ENCODE measurements at regions not wholly inside any gene's neighbourhood (a gene's known extent, or its start where the extent isn't known, plus 50 kb on each side); places are given as distances from the start of the nearest gene placed in this dataset.

- no peak for TF ChIP-seq IRF1 (CRISPR knock-in tag; IDR thresholded peaks at IDR 0.05)
- TF ChIP-seq SP1 (CRISPR knock-in tag; conservative IDR thresholded peaks at IDR 0.05): no peak
- TF ChIP-seq TEAD1 (CRISPR knock-in tag; IDR thresholded peaks at IDR 0.05): no peak
- no peak for TF ChIP-seq ZNF263 (CRISPR knock-in tag; IDR thresholded peaks at IDR 0.05; ENCODE audit: low read depth)
Observed at GRCh38 chr4:114036426-114036825, 57.0 kb upstream of the ARSJ start (continued).

GRCh38 chr4:114036864-114037263 is 57.4 kb upstream of the ARSJ start:
- Mint-ChIP-seq H3K27me3 (ENCODE audit: low read depth) (no peaks in the 10 kb centered on the region), H3K4me3 (no peak overlapping the region), H3K4me1 (no peaks in the 10 kb centered on the region), H3K27ac (no peak overlapping the region), H3K36me3 (no peaks in the 10 kb centered on the region), H3K9me3 (no peaks in the 10 kb centered on the region)
- CTCF ChIA-PET: no interaction called here
- TF ChIP-seq HMGA2 (CRISPR knock-in tag; IDR thresholded peaks at IDR 0.05) (no peak), FOXP1 (CRISPR knock-in tag; IDR thresholded peaks at IDR 0.05; ENCODE audit: borderline replicate concordance) (no peak), ZNF138 (CRISPR knock-in tag; conservative IDR thresholded peaks at IDR 0.05) (no peak), NFATC4 (CRISPR knock-in tag; IDR thresholded peaks at IDR 0.05) (no peak), PREB (CRISPR knock-in tag; IDR thresholded peaks at IDR 0.05; ENCODE audit: borderline replicate concordance) (no peak), SOX15 (CRISPR knock-in tag; IDR thresholded peaks at IDR 0.05) (no peak), ZBTB21 (CRISPR knock-in tag; IDR thresholded peaks at IDR 0.05; ENCODE audit: borderline replicate concordance) (no peak), ZBTB43 (CRISPR knock-in tag; IDR thresholded peaks at IDR 0.05) (no peak), AR (CRISPR knock-in tag; IDR thresholded peaks at IDR 0.05) (no peak), ATF6 (CRISPR knock-in tag; IDR thresholded peaks at IDR 0.05) (no peak), GRHL2 (CRISPR knock-in tag; IDR thresholded peaks at IDR 0.05; ENCODE audit: insufficient replicate concordance, severe bottlenecking) (no peak), CREB1 (CRISPR knock-in tag; IDR thresholded peaks at IDR 0.05) (no peak)
- ATAC-seq (no peak), DNase-seq (ENCODE audit: low spot score) (no peak)
- POLR2A ChIA-PET: no interaction called here

GRCh38 chr4:114037988-114038387 is 58.5 kb upstream of the ARSJ start:
- DNase-seq (ENCODE audit: low spot score) (no peak), ATAC-seq (no peak)
- H3K27me3 Mint-ChIP-seq (ENCODE audit: low read depth): no peaks in the 10 kb centered on the region
- no peaks in the 10 kb centered on the region for H3K4me1 Mint-ChIP-seq
- no peak overlapping the region for H3K4me3 Mint-ChIP-seq
- H3K9me3 Mint-ChIP-seq: no peaks in the 10 kb centered on the region
- ChIA-PET POLR2A (no interaction called here), CTCF (no interaction called here)
- no peaks in the 10 kb centered on the region for H3K36me3 Mint-ChIP-seq
- TF ChIP-seq NR2C2 (CRISPR knock-in tag; IDR thresholded peaks at IDR 0.05) (no peak), ZNF423 (CRISPR knock-in tag; IDR thresholded peaks at IDR 0.05) (no peak), HMGA2 (CRISPR knock-in tag; IDR thresholded peaks at IDR 0.05) (no peak), CREB1 (CRISPR knock-in tag; IDR thresholded peaks at IDR 0.05) (no peak), RORB (CRISPR knock-in tag; IDR thresholded peaks at IDR 0.05) (no peak), NFE2L1 (CRISPR knock-in tag; IDR thresholded peaks at IDR 0.05) (no peak), ZNF121 (CRISPR knock-in tag; IDR thresholded peaks at IDR 0.05) (no peak)
- H3K27ac Mint-ChIP-seq: no peak overlapping the region

Measured in WTC11 (cell line).